Lower lobe of right lung (tissue), 2 donors: ENCODE measurements at regions not wholly inside any gene's neighbourhood (a gene's known extent, or its start where the extent isn't known, plus 50 kb on each side); places are given as distances from the start of the nearest gene placed in this dataset.

ENCODE experiments used
- ATAC-seq, 2 donors: fragments of 200-7000 bp; cut with Tn5 transposase; one replicate each; pipeline ENCODE4 v1.9.1; 2020 to 2022; ENCODE audit warnings: mild to moderate bottlenecking in 2 of 2, moderate library complexity in 2 of 2
- DNase-seq: peaks from one replicate; pipeline ENCODE4 v3.0.0-alpha.2; 2020
- H3K27ac ChIP-seq: fragments of 200-600 bp; one replicate; pipeline ENCODE4 v1.8.0; 2022
- H3K27me3 ChIP-seq: fragments of 200-600 bp; one replicate; pipeline ENCODE4 v1.8.0; 2022; ENCODE audit warnings: low read depth
- H3K36me3 ChIP-seq: fragments of 200-600 bp; one replicate; pipeline ENCODE4 v1.8.0; 2022; ENCODE audit warnings: mild to moderate bottlenecking
- H3K4me1 ChIP-seq: fragments of 200-600 bp; one replicate; pipeline ENCODE4 v1.8.0; 2022
- H3K4me3 ChIP-seq: fragments of 200-600 bp; one replicate; pipeline ENCODE4 v1.8.0; 2022; ENCODE audit warnings: mild to moderate bottlenecking
- H3K9me3 ChIP-seq: fragments of 200-600 bp; one replicate; pipeline ENCODE4 v1.8.0; 2022
- intact Hi-C: fragments of 100-400 bp; cut with DNase I; formaldehyde crosslinking; loops from one replicate; pipeline ENCODE4 v1.11.0; 2022
- TF ChIP-seq, protein P1 (sequence below): fragments of 200-600 bp; IDR thresholded peaks from one replicate; pipeline ENCODE4 v1.8.0; 2022; ENCODE audit warnings: antibody characterized with exemption, mild to moderate bottlenecking
- donor health status: DM: no; HTN: yes; CAD: no; lungs with severe emphysema.

DNA sequence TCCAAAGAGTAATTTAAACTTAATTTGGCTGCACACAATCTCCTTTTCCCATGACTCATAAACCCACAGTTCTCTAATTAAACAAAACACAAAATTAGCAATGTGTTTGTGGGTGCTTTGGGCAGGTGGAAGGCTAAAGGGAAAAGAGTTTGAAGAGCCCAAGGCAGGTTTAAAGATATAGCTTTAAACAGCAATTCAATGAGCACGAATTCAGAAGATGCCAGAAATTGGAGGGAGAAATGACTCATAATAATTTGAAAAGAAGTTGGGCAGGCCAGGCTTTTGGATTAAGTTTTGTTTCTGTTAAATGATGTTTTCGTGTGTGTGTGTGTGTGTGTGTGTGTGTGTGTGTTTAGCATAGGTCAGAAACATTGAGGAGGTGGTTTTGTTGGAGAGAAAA is 594.8 kb upstream of the ZEB2 start:
- TF ChIP-seq, protein P1, sequence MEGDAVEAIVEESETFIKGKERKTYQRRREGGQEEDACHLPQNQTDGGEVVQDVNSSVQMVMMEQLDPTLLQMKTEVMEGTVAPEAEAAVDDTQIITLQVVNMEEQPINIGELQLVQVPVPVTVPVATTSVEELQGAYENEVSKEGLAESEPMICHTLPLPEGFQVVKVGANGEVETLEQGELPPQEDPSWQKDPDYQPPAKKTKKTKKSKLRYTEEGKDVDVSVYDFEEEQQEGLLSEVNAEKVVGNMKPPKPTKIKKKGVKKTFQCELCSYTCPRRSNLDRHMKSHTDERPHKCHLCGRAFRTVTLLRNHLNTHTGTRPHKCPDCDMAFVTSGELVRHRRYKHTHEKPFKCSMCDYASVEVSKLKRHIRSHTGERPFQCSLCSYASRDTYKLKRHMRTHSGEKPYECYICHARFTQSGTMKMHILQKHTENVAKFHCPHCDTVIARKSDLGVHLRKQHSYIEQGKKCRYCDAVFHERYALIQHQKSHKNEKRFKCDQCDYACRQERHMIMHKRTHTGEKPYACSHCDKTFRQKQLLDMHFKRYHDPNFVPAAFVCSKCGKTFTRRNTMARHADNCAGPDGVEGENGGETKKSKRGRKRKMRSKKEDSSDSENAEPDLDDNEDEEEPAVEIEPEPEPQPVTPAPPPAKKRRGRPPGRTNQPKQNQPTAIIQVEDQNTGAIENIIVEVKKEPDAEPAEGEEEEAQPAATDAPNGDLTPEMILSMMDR = no peak
- ATAC-seq (no peak), DNase-seq (no peak)
- no peaks in the 10 kb centered on the region for H3K36me3 ChIP-seq
- H3K27ac ChIP-seq = no peak overlapping the region
- no peaks in the 10 kb centered on the region for H3K27me3 ChIP-seq
- intact Hi-C loops = no loop called here
- H3K4me1 ChIP-seq = no peaks in the 10 kb centered on the region
- H3K9me3 ChIP-seq = no peaks in the 10 kb centered on the region
- H3K4me3 ChIP-seq = no peak overlapping the region

DNA sequence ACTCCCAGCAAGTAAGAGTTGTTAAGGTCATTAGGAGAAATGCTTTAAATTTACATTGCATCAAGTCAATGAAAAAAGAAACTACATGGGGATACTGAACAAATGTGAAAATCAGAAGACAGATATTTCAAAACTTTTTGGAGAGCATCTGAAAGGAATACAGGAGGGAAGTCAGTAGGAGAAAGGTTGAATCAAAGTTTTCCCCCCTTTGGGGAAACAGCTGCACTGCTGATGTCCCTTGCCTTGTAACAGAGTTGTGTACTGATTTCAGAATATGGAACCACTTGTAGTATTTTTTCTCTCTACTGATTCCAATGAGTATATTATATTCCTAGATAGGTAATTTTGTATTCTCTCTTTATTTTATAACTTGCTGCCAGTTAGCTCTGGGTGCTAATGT is 592.5 kb upstream of the ZEB2 start:
- no peaks in the 10 kb centered on the region for H3K36me3 ChIP-seq
- TF ChIP-seq, protein P1 = no peak
- no peak overlapping the region for H3K27ac ChIP-seq
- H3K9me3 ChIP-seq = no peaks in the 10 kb centered on the region
- no peak overlapping the region for H3K4me3 ChIP-seq
- H3K4me1 ChIP-seq = no peaks in the 10 kb centered on the region
- ATAC-seq (no peak), DNase-seq (no peak)
- H3K27me3 ChIP-seq = no peaks in the 10 kb centered on the region
- intact Hi-C loops = no loop called here

DNA sequence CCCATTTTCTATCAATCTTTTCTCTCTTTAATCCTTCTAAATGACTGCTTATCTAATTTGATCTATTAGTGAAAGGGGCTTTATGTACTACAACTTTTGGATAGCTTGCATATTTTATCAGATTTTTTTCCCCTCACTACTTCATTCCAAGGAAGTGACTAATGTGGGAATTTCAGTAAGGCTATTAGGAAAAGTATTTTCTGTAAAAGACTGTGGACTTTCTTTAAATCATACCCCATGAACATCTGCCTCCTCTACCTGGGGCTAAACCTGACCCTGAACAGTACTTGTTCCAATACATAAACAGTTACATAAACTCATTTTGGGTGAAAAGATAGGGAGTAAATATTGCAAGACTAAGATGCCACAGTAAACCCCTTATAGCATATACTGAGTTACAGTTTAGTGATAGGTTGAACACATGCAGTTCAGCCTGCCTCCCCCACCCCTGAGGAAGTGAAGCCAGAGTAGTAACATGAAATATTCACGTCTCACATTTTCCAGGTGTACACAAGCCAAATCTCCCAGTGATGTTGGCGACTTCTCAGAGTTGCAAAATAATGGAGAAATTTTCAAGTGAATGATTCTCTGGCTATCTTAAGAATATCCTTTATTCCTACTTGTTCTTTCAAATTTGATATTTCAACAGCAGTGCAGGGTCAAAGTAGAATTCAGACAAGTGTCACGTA is 590.9 kb upstream of the ZEB2 start:
- TF ChIP-seq, protein P1 = no peak
- no peak overlapping the region for H3K4me3 ChIP-seq
- no peaks in the 10 kb centered on the region for H3K4me1 ChIP-seq
- ATAC-seq (no peak), DNase-seq (no peak)
- H3K27me3 ChIP-seq = no peaks in the 10 kb centered on the region
- intact Hi-C loops = no loop called here
- no peak overlapping the region for H3K27ac ChIP-seq
- H3K36me3 ChIP-seq = no peaks in the 10 kb centered on the region
- no peaks in the 10 kb centered on the region for H3K9me3 ChIP-seq

DNA sequence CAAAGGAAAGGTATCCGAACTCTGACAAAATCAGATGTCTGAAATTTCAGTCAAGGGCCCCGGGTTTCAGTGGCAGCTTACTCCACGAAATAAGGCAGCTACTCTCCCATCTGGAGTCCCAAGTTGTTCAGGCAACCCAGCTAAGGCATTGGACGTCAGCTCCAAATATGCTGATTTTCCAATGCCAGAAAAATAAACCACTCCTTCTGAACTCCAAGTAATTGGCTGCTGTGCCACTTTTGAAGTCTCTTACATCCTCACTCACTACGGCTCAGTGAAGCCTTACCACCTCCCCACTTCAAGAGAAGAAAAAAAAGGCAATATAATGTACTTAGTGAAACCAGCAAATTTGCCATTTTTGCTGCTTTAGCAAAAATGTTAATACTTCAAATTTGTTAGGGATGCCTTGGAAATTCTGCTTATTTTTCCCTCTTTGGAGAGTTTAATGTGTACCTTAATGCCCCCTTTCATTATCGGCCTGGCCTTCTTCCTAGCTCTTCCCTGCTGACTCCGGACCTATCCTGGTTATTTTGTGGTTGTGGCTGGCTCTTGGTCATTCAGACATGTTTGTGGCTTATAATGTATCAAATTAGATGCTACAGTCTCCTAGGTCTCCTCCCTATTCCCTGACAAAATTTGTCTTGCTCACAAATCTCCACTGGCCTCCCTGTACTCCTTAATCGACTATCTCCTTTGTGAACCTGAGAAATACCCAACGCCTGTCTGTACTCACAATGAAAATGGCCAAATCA is 589.2 kb upstream of the ZEB2 start:
- H3K4me1 ChIP-seq = no peaks in the 10 kb centered on the region
- TF ChIP-seq, protein P1 = no peak
- H3K36me3 ChIP-seq = no peaks in the 10 kb centered on the region
- intact Hi-C loops = no loop called here
- H3K9me3 ChIP-seq = no peaks in the 10 kb centered on the region
- DNase-seq (no peak), ATAC-seq (no peak)
- no peak overlapping the region for H3K27ac ChIP-seq
- no peaks in the 10 kb centered on the region for H3K27me3 ChIP-seq
- H3K4me3 ChIP-seq = no peak overlapping the region

DNA sequence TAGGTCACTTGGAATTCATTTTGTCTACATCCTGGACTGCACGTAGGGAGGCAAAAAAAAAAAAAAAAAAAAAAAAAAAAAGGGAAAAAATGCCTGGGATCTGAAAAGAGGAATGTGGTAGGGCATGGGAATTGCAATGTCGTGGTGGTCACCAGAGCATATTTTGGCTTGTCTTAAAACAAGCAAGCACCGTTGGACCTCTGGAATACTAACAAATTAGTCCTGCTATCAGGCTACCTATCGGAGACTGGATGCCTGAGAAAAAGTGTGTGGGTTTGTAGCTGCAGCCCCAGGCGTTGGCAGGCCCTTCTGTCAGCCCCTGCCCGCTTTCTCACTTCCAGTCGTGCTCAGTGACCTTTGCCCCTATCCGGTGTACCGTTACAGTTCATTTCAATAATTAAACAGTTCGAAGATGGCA is 588.5 kb upstream of the ZEB2 start:
- no peaks in the 10 kb centered on the region for H3K36me3 ChIP-seq
- TF ChIP-seq, protein P1 = no peak
- H3K9me3 ChIP-seq = no peaks in the 10 kb centered on the region
- H3K27me3 ChIP-seq = no peaks in the 10 kb centered on the region
- no peak overlapping the region for H3K4me3 ChIP-seq
- no peak for ATAC-seq
- DNase-seq = no peak
- no peak overlapping the region for H3K27ac ChIP-seq
- H3K4me1 ChIP-seq = no peaks in the 10 kb centered on the region
- intact Hi-C loops = no loop called here
